ENCODE measurements at regions not wholly inside any gene's neighbourhood (a gene's known extent, or its start where the extent isn't known, plus 50 kb on each side); places are given as distances from the start of the nearest gene placed in this dataset.

- H3K4me1 ChIP-seq (ENCODE audit: control insufficient read depth, insufficient read depth, low read length, poor library complexity, severe bottlenecking): no peaks in the 10 kb centered on the region
- no peaks in the 10 kb centered on the region for H3K27me3 Mint-ChIP-seq
- H3K27ac ChIP-seq (ENCODE audit: insufficient read depth, low read length, poor library complexity, severe bottlenecking): no peak overlapping the region
- H3K9me3 Mint-ChIP-seq: peaks cover 0 to 5% (median 0%) of the 10 kb centered on the region in 7 donors
- no peaks in the 10 kb centered on the region for H3K4me1 Mint-ChIP-seq
- no peaks in the 10 kb centered on the region for H3K36me3 ChIP-seq (ENCODE audit: control insufficient read depth, insufficient read depth, low read length)
- no peaks in the 10 kb centered on the region for H3K36me3 Mint-ChIP-seq
- no peak for DNase-seq
- H3K27me3 ChIP-seq (ENCODE audit: control insufficient read depth, insufficient read depth, low read length): no peaks in the 10 kb centered on the region
- H3K4me3 ChIP-seq (ENCODE audit: low read depth, low read length): no peak overlapping the region
- H3K4me3 Mint-ChIP-seq: no peak overlapping the region
- no peak for ATAC-seq (ENCODE audit: low read depth in 2 of 2)
- H3K9me3 ChIP-seq (ENCODE audit: control insufficient read depth in 2 of 2, low read length in 2 of 2): no peaks in the 10 kb centered on the region
- H3K27ac Mint-ChIP-seq: no peak overlapping the region
Observed at GRCh38 chr3:180325958-180326357, 276.0 kb upstream of the TTC14 start.

- no peaks in the 10 kb centered on the region for H3K9me3 ChIP-seq (ENCODE audit: control insufficient read depth in 2 of 2, low read length in 2 of 2)
- no peaks in the 10 kb centered on the region for H3K4me1 ChIP-seq (ENCODE audit: control insufficient read depth, insufficient read depth, low read length, poor library complexity, severe bottlenecking)
- H3K27me3 ChIP-seq (ENCODE audit: control insufficient read depth, insufficient read depth, low read length): no peaks in the 10 kb centered on the region
- DNase-seq (peak in 1 of 3 donors; percentile 1), ATAC-seq (ENCODE audit: low read depth in 2 of 2) (no peak)
- H3K27me3 Mint-ChIP-seq: no peaks in the 10 kb centered on the region
- no peak overlapping the region for H3K4me3 Mint-ChIP-seq
- no peak overlapping the region for H3K27ac ChIP-seq (ENCODE audit: insufficient read depth, low read length, poor library complexity, severe bottlenecking)
- H3K4me1 Mint-ChIP-seq: no peaks in the 10 kb centered on the region
- H3K9me3 Mint-ChIP-seq: peaks cover 0 to 5% (median 2%) of the 10 kb centered on the region in 7 donors
- H3K36me3 ChIP-seq (ENCODE audit: control insufficient read depth, insufficient read depth, low read length): no peaks in the 10 kb centered on the region
- H3K4me3 ChIP-seq (ENCODE audit: low read depth, low read length): no peak overlapping the region
- no peak overlapping the region for H3K27ac Mint-ChIP-seq
- H3K36me3 Mint-ChIP-seq: no peaks in the 10 kb centered on the region
Observed at GRCh38 chr3:180329187-180329586, 272.8 kb upstream of the TTC14 start.

GRCh38 chr3:180329847-180330246, 272.1 kb upstream of the TTC14 start:
- H3K4me3 Mint-ChIP-seq: no peak overlapping the region
- Histone ChIP-seq H3K9me3 (ENCODE audit: control insufficient read depth in 2 of 2, low read length in 2 of 2) (no peaks in the 10 kb centered on the region), H3K4me3 (ENCODE audit: low read depth, low read length) (no peak overlapping the region), H3K27ac (ENCODE audit: insufficient read depth, low read length, poor library complexity, severe bottlenecking) (no peak overlapping the region), H3K36me3 (ENCODE audit: control insufficient read depth, insufficient read depth, low read length) (no peaks in the 10 kb centered on the region), H3K27me3 (ENCODE audit: control insufficient read depth, insufficient read depth, low read length) (no peaks in the 10 kb centered on the region), H3K4me1 (ENCODE audit: control insufficient read depth, insufficient read depth, low read length, poor library complexity, severe bottlenecking) (no peaks in the 10 kb centered on the region)
- no peaks in the 10 kb centered on the region for H3K27me3 Mint-ChIP-seq
- no peak overlapping the region for H3K27ac Mint-ChIP-seq
- ATAC-seq (ENCODE audit: low read depth in 2 of 2) (no peak), DNase-seq (no peak)
- no peaks in the 10 kb centered on the region for H3K4me1 Mint-ChIP-seq
- peaks cover 0 to 5% (median 2%) of the 10 kb centered on the region in 7 donors for H3K9me3 Mint-ChIP-seq
- no peaks in the 10 kb centered on the region for H3K36me3 Mint-ChIP-seq

GRCh38 chr3:180330440-180330839, 271.5 kb upstream of the TTC14 start:
- no peak overlapping the region for H3K27ac ChIP-seq (ENCODE audit: insufficient read depth, low read length, poor library complexity, severe bottlenecking)
- H3K4me3 Mint-ChIP-seq: no peak overlapping the region
- no peaks in the 10 kb centered on the region for H3K9me3 ChIP-seq (ENCODE audit: control insufficient read depth in 2 of 2, low read length in 2 of 2)
- H3K36me3 Mint-ChIP-seq: no peaks in the 10 kb centered on the region
- H3K27ac Mint-ChIP-seq: no peak overlapping the region
- H3K4me3 ChIP-seq (ENCODE audit: low read depth, low read length): no peak overlapping the region
- no peaks in the 10 kb centered on the region for H3K27me3 ChIP-seq (ENCODE audit: control insufficient read depth, insufficient read depth, low read length)
- H3K36me3 ChIP-seq (ENCODE audit: control insufficient read depth, insufficient read depth, low read length): no peaks in the 10 kb centered on the region
- H3K4me1 ChIP-seq (ENCODE audit: control insufficient read depth, insufficient read depth, low read length, poor library complexity, severe bottlenecking): no peaks in the 10 kb centered on the region
- DNase-seq (no peak), ATAC-seq (ENCODE audit: low read depth in 2 of 2) (no peak)
- H3K4me1 Mint-ChIP-seq: no peaks in the 10 kb centered on the region
- no peaks in the 10 kb centered on the region for H3K27me3 Mint-ChIP-seq
- peaks cover 0 to 5% (median 2%) of the 10 kb centered on the region in 7 donors for H3K9me3 Mint-ChIP-seq

- Mint-ChIP-seq H3K27me3 (no peaks in the 10 kb centered on the region), H3K4me3 (no peak overlapping the region), H3K27ac (no peak overlapping the region), H3K36me3 (no peaks in the 10 kb centered on the region), H3K4me1 (no peaks in the 10 kb centered on the region), H3K9me3 (peaks cover 0 to 6% (median 2%) of the 10 kb centered on the region in 7 donors)
- no peaks in the 10 kb centered on the region for H3K4me1 ChIP-seq (ENCODE audit: control insufficient read depth, insufficient read depth, low read length, poor library complexity, severe bottlenecking)
- no peaks in the 10 kb centered on the region for H3K36me3 ChIP-seq (ENCODE audit: control insufficient read depth, insufficient read depth, low read length)
- H3K9me3 ChIP-seq (ENCODE audit: control insufficient read depth in 2 of 2, low read length in 2 of 2): no peaks in the 10 kb centered on the region
- DNase-seq: no peak
- no peak for ATAC-seq (ENCODE audit: low read depth in 2 of 2)
- no peak overlapping the region for H3K4me3 ChIP-seq (ENCODE audit: low read depth, low read length)
- no peak overlapping the region for H3K27ac ChIP-seq (ENCODE audit: insufficient read depth, low read length, poor library complexity, severe bottlenecking)
- H3K27me3 ChIP-seq (ENCODE audit: control insufficient read depth, insufficient read depth, low read length): no peaks in the 10 kb centered on the region
Observed at GRCh38 chr3:180332608-180333007, 269.4 kb upstream of the TTC14 start.

GRCh38 chr3:180335050-180335449, 266.9 kb upstream of the TTC14 start:
- Histone ChIP-seq H3K27me3 (ENCODE audit: control insufficient read depth, insufficient read depth, low read length) (no peaks in the 10 kb centered on the region), H3K4me3 (ENCODE audit: low read depth, low read length) (no peak overlapping the region), H3K4me1 (ENCODE audit: control insufficient read depth, insufficient read depth, low read length, poor library complexity, severe bottlenecking) (no peaks in the 10 kb centered on the region), H3K9me3 (ENCODE audit: control insufficient read depth in 2 of 2, low read length in 2 of 2) (no peaks in the 10 kb centered on the region), H3K36me3 (ENCODE audit: control insufficient read depth, insufficient read depth, low read length) (no peaks in the 10 kb centered on the region), H3K27ac (ENCODE audit: insufficient read depth, low read length, poor library complexity, severe bottlenecking) (no peak overlapping the region)
- no peaks in the 10 kb centered on the region for H3K27me3 Mint-ChIP-seq
- H3K9me3 Mint-ChIP-seq: peaks cover 0 to 12% (median 2%) of the 10 kb centered on the region in 7 donors
- no peak overlapping the region for H3K4me3 Mint-ChIP-seq
- H3K4me1 Mint-ChIP-seq: no peaks in the 10 kb centered on the region
- no peak for DNase-seq
- no peak for ATAC-seq (ENCODE audit: low read depth in 2 of 2)
- no peak overlapping the region for H3K27ac Mint-ChIP-seq
- H3K36me3 Mint-ChIP-seq: no peaks in the 10 kb centered on the region

- H3K4me3 ChIP-seq (ENCODE audit: low read depth, low read length): no peak overlapping the region
- no peak for DNase-seq
- H3K4me1 Mint-ChIP-seq: no peaks in the 10 kb centered on the region
- H3K27me3 Mint-ChIP-seq: no peaks in the 10 kb centered on the region
- ATAC-seq (ENCODE audit: low read depth in 2 of 2): no peak
- H3K27ac ChIP-seq (ENCODE audit: insufficient read depth, low read length, poor library complexity, severe bottlenecking): no peak overlapping the region
- no peaks in the 10 kb centered on the region for H3K4me1 ChIP-seq (ENCODE audit: control insufficient read depth, insufficient read depth, low read length, poor library complexity, severe bottlenecking)
- no peaks in the 10 kb centered on the region for H3K36me3 ChIP-seq (ENCODE audit: control insufficient read depth, insufficient read depth, low read length)
- H3K27ac Mint-ChIP-seq: no peak overlapping the region
- no peaks in the 10 kb centered on the region for H3K27me3 ChIP-seq (ENCODE audit: control insufficient read depth, insufficient read depth, low read length)
- H3K36me3 Mint-ChIP-seq: no peaks in the 10 kb centered on the region
- H3K9me3 Mint-ChIP-seq: peaks cover 0 to 6% (median 4%) of the 10 kb centered on the region in 7 donors
- no peak overlapping the region for H3K4me3 Mint-ChIP-seq
- no peaks in the 10 kb centered on the region for H3K9me3 ChIP-seq (ENCODE audit: control insufficient read depth in 2 of 2, low read length in 2 of 2)
Observed at GRCh38 chr3:180340395-180340794, 261.6 kb upstream of the TTC14 start.

- Histone ChIP-seq H3K4me1 (ENCODE audit: control insufficient read depth, insufficient read depth, low read length, poor library complexity, severe bottlenecking) (no peaks in the 10 kb centered on the region), H3K4me3 (ENCODE audit: low read depth, low read length) (no peak overlapping the region), H3K27me3 (ENCODE audit: control insufficient read depth, insufficient read depth, low read length) (no peaks in the 10 kb centered on the region), H3K9me3 (ENCODE audit: control insufficient read depth in 2 of 2, low read length in 2 of 2) (no peaks in the 10 kb centered on the region), H3K36me3 (ENCODE audit: control insufficient read depth, insufficient read depth, low read length) (no peaks in the 10 kb centered on the region), H3K27ac (ENCODE audit: insufficient read depth, low read length, poor library complexity, severe bottlenecking) (no peak overlapping the region)
- no peaks in the 10 kb centered on the region for H3K4me1 Mint-ChIP-seq
- no peak for ATAC-seq (ENCODE audit: low read depth in 2 of 2)
- H3K27me3 Mint-ChIP-seq: no peaks in the 10 kb centered on the region
- H3K36me3 Mint-ChIP-seq: no peaks in the 10 kb centered on the region
- no peak for DNase-seq
- no peak overlapping the region for H3K4me3 Mint-ChIP-seq
- peaks cover 0 to 6% (median 3%) of the 10 kb centered on the region in 7 donors for H3K9me3 Mint-ChIP-seq
- no peak overlapping the region for H3K27ac Mint-ChIP-seq
Observed at GRCh38 chr3:180341516-180341915, 260.4 kb upstream of the TTC14 start.
